ENCODE measurements at regions not wholly inside any gene's neighbourhood (a gene's known extent, or its start where the extent isn't known, plus 50 kb on each side); places are given as distances from the start of the nearest gene placed in this dataset.
A peak's percentile ranks its signal among the peaks of the same experiment; 100 is the strongest.

DNA sequence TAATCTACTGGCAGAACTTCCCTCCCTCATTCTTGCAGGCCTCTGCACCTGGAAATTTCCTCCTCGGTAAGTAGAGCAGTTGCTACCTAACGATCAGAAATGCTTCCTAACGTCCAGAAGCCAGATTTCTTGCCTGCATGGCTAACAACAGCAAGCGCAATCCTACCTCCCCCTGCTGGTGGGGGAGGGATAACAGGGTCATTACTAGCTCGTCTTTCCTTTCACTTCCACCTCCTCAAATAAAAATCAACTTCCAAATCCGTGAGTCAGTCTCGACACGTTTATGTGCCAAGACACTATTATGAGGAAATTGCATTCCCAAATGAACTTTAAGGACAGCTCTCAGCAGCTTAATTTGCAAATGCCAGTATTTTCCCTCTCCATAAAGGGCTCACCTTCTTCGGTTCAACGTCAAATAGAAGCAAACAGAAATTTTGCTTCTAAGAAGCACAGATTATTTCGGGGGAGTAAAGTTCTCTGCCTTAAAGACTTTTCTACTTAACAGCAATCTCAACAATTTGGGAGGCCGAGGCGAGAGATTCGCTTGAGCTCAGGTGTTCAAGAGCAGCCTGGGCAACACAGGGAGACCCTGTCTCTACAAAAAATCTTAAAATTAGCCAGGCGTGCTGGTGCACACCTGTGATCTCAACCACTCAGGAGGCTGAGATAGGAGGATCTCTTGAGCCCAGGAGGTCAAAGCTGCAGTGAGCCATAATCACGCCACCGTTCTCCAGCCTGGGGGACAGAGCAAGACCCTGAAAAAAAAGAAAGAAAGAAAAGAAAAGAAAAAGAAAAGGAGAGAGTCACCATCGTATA lies 188.6 kb upstream of the PSMD7 start:
- H2AFZ ChIP-seq (ENCODE audit: low read depth) = no peak overlapping the region
- no peaks in the 10 kb centered on the region for H4K20me1 ChIP-seq (ENCODE audit: insufficient read depth)
- POLR2A ChIA-PET = no interaction called here
- H3K79me2 ChIP-seq (ENCODE audit: insufficient read depth) = no peaks in the 10 kb centered on the region
- no peak for DNase-seq
- no peak for TF ChIP-seq EP300 (IDR thresholded peaks at IDR 0.05; ENCODE audit: borderline replicate concordance in 1 of 2, low read depth in 1 of 2, low read length in 1 of 2)
- TF ChIP-seq ELF1 (IDR thresholded peaks at IDR 0.05) = no peak
- no peak for TF ChIP-seq MEF2A (IDR thresholded peaks at IDR 0.05; ENCODE audit: borderline replicate concordance, low read depth)
- TF ChIP-seq, protein P1, sequence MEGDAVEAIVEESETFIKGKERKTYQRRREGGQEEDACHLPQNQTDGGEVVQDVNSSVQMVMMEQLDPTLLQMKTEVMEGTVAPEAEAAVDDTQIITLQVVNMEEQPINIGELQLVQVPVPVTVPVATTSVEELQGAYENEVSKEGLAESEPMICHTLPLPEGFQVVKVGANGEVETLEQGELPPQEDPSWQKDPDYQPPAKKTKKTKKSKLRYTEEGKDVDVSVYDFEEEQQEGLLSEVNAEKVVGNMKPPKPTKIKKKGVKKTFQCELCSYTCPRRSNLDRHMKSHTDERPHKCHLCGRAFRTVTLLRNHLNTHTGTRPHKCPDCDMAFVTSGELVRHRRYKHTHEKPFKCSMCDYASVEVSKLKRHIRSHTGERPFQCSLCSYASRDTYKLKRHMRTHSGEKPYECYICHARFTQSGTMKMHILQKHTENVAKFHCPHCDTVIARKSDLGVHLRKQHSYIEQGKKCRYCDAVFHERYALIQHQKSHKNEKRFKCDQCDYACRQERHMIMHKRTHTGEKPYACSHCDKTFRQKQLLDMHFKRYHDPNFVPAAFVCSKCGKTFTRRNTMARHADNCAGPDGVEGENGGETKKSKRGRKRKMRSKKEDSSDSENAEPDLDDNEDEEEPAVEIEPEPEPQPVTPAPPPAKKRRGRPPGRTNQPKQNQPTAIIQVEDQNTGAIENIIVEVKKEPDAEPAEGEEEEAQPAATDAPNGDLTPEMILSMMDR (IDR thresholded peaks at IDR 0.05) = peak; percentile 26
- TF ChIP-seq, protein P2, sequence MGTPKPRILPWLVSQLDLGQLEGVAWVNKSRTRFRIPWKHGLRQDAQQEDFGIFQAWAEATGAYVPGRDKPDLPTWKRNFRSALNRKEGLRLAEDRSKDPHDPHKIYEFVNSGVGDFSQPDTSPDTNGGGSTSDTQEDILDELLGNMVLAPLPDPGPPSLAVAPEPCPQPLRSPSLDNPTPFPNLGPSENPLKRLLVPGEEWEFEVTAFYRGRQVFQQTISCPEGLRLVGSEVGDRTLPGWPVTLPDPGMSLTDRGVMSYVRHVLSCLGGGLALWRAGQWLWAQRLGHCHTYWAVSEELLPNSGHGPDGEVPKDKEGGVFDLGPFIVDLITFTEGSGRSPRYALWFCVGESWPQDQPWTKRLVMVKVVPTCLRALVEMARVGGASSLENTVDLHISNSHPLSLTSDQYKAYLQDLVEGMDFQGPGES (IDR thresholded peaks at IDR 0.05; ENCODE audit: low read depth, low read length) = no peak
- TF ChIP-seq JUND (IDR thresholded peaks at IDR 0.05) = no peak
- TF ChIP-seq YY1 (IDR thresholded peaks at IDR 0.05; ENCODE audit: low read depth) = no peak
- TF ChIP-seq, protein P3, sequence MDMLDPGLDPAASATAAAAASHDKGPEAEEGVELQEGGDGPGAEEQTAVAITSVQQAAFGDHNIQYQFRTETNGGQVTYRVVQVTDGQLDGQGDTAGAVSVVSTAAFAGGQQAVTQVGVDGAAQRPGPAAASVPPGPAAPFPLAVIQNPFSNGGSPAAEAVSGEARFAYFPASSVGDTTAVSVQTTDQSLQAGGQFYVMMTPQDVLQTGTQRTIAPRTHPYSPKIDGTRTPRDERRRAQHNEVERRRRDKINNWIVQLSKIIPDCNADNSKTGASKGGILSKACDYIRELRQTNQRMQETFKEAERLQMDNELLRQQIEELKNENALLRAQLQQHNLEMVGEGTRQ (IDR thresholded peaks at IDR 0.05; ENCODE audit: borderline replicate concordance, low read depth, low read length) = no peak
- no peak for TF ChIP-seq TCF12 (IDR thresholded peaks at IDR 0.05)
- peak; percentile 29; the same call in 1 of the 2 replicates for TF ChIP-seq RAD21 (IDR thresholded peaks at IDR 0.05; ENCODE audit: low read length)
- TF ChIP-seq, protein P4, sequence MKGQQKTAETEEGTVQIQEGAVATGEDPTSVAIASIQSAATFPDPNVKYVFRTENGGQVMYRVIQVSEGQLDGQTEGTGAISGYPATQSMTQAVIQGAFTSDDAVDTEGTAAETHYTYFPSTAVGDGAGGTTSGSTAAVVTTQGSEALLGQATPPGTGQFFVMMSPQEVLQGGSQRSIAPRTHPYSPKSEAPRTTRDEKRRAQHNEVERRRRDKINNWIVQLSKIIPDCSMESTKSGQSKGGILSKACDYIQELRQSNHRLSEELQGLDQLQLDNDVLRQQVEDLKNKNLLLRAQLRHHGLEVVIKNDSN (IDR thresholded peaks at IDR 0.05; ENCODE audit: borderline replicate concordance, low read depth) = no peak
- no peaks in the 10 kb centered on the region for H3K4me1 ChIP-seq (ENCODE audit: control insufficient read depth in 1 of 2, insufficient read depth in 2 of 2, low read depth in 1 of 2, low read length in 1 of 2)
- CTCF ChIA-PET = interaction anchor here (0.5 to 2.1 kb wide), 7 partner anchors 10 to 167 kb away, joined by 3 to 8 read pairs (median 3); no protein-coding TSS in a partner anchor
- peak overlapping the region in 1 of 2 experiments; percentile 49; a peak in 1 of 4 replicates for H3K4me3 ChIP-seq (ENCODE audit: low read depth in 2 of 2, low read length in 1 of 2)
- no peaks in the 10 kb centered on the region for H3K9me3 ChIP-seq
- 54% methylated on average over 18 of the region's 18 CpGs for WGBS (ENCODE audit: low lambda C conversion rate)
- no peaks in the 10 kb centered on the region for H3K9me2 ChIP-seq
- H3K9ac ChIP-seq = no peak overlapping the region
- H3K27me3 ChIP-seq (ENCODE audit: insufficient read depth) = no peaks in the 10 kb centered on the region
- no peaks in the 10 kb centered on the region for H3K36me3 ChIP-seq (replicated peaks in 1 of 2; ENCODE audit: control insufficient read depth in 1 of 2, insufficient read depth in 2 of 2, low read length in 1 of 2)
- H3K27ac ChIP-seq (ENCODE audit: low read depth in 2 of 2, low read length in 1 of 2) = no peak overlapping the region
- no peak overlapping the region for H3K4me2 ChIP-seq
- no peaks in the 10 kb centered on the region for H3F3A ChIP-seq (replicated peaks; ENCODE audit: insufficient read depth)

DNA sequence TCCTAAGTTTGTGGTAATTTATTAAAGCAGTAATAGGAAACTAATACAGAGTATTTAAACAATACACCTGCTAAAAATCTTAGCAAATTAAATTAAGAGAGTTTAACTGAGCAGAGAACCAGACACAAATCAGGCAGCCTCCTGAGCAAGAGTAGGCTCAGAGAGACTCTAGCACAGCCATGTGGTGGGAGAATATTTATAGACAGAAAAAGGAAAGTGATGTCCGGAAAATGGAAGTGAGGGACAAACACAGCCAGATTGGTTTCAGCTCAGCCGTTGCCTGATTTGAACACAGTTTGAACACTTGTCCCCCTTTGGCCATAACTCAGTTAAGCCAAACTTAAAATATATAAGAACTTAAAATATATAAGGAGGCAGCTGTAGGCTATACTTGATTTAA lies 192.6 kb upstream of the PSMD7 start:
- Histone ChIP-seq H3K9ac (no peak overlapping the region), H3K79me2 (ENCODE audit: insufficient read depth) (no peaks in the 10 kb centered on the region), H2AFZ (ENCODE audit: low read depth) (no peak overlapping the region), H3K27ac (ENCODE audit: low read depth in 2 of 2, low read length in 1 of 2) (no peak overlapping the region), H3K36me3 (replicated peaks in 1 of 2; ENCODE audit: control insufficient read depth in 1 of 2, insufficient read depth in 2 of 2, low read length in 1 of 2) (no peaks in the 10 kb centered on the region), H3K4me2 (no peak overlapping the region), H3K9me2 (no peaks in the 10 kb centered on the region), H3K4me1 (ENCODE audit: control insufficient read depth in 1 of 2, insufficient read depth in 2 of 2, low read depth in 1 of 2, low read length in 1 of 2) (peaks cover 0 to 7% of the 10 kb centered on the region in 2 experiments; a peak in 2 of 4 replicates), H3K27me3 (ENCODE audit: insufficient read depth) (no peaks in the 10 kb centered on the region), H3F3A (replicated peaks; ENCODE audit: insufficient read depth) (no peaks in the 10 kb centered on the region), H4K20me1 (ENCODE audit: insufficient read depth) (no peaks in the 10 kb centered on the region), H3K9me3 (no peaks in the 10 kb centered on the region), H3K4me3 (ENCODE audit: low read depth in 2 of 2, low read length in 1 of 2) (no peak overlapping the region)
- ChIA-PET POLR2A (no interaction called here), CTCF (interaction anchor here (0.9 to 1.6 kb wide), 3 partner anchors 26 to 171 kb away, joined by 3 to 5 read pairs (median 3); no protein-coding TSS in a partner anchor)
- WGBS (ENCODE audit: low lambda C conversion rate) = 33% methylated on average over 2 of the region's 2 CpGs
- TF ChIP-seq RAD21 (IDR thresholded peaks at IDR 0.05; ENCODE audit: low read length) = peak; percentile 50
- TF ChIP-seq, protein P1 (IDR thresholded peaks at IDR 0.05) = no peak
- no peak for DNase-seq

Data from SK-N-SH (cell line).